Neural cell (in vitro differentiated cells): ENCODE measurements at regions not wholly inside any gene's neighbourhood (a gene's known extent, or its start where the extent isn't known, plus 50 kb on each side); places are given as distances from the start of the nearest gene placed in this dataset.

Source experiments
- H2AFZ ChIP-seq: fragments of 200-600, 300-800 bp; sonication (generic), shearing (Covaris generic); 2 replicates; pipeline ENCODE4 v1.6.0; 2014; ENCODE audit warnings: low read depth, mild to moderate bottlenecking, antibody characterized with exemption, low read length, moderate library complexity
- H3F3A ChIP-seq: fragments of 200-600 bp; shearing (Covaris generic); 2 replicates; pipeline ENCODE4 v1.6.1; 2016; ENCODE audit warnings: mild to moderate bottlenecking, moderate library complexity, mixed read lengths, antibody characterized with exemption, low read length; ENCODE audit not compliant: insufficient read depth, poor library complexity, severe bottlenecking
- H3K27ac ChIP-seq: fragments of 200-600, 300-800 bp; sonication (generic), shearing (Covaris generic); 2 replicates; pipeline ENCODE4 v1.5.1; 2014; ENCODE audit warnings: mild to moderate bottlenecking, low read length, moderate library complexity
- H3K27me3 ChIP-seq: fragments of 300-800, 200-600 bp; sonication (generic), shearing (Covaris generic); 2 replicates; pipeline ENCODE4 v1.6.0; 2014; ENCODE audit warnings: mild to moderate bottlenecking, low read depth, low read length, moderate library complexity; ENCODE audit not compliant: insufficient read depth
- H3K36me3 ChIP-seq: fragments of 300-800, 200-600 bp; sonication (generic), shearing (Covaris generic); 2 replicates; pipeline ENCODE4 v1.5.1; 2014; ENCODE audit warnings: mild to moderate bottlenecking, antibody characterized with exemption, low read length, moderate library complexity; ENCODE audit not compliant: insufficient read depth
- H3K4me2 ChIP-seq: fragments of 300-800, 200-600 bp; sonication (generic), shearing (Covaris generic); 2 replicates; pipeline ENCODE4 v1.6.0; 2014; ENCODE audit warnings: mild to moderate bottlenecking, low read length
- H3K4me3 ChIP-seq: fragments of 300-800, 200-600 bp; sonication (generic), shearing (Covaris generic); 2 replicates; pipeline ENCODE4 v1.5.1; 2014; ENCODE audit warnings: mild to moderate bottlenecking, low read length, moderate library complexity
- H3K79me2 ChIP-seq: fragments of 200-600 bp; shearing (Covaris generic); replicated peaks from 2 replicates; pipeline ENCODE4 v1.6.0; 2014; ENCODE audit warnings: mild to moderate bottlenecking, low read length, moderate library complexity; ENCODE audit not compliant: insufficient read depth
- H3K9ac ChIP-seq: fragments of 300-800, 200-600 bp; sonication (generic), shearing (Covaris generic); 2 replicates; pipeline ENCODE4 v1.6.1; 2016; ENCODE audit warnings: mild to moderate bottlenecking, low read length, mixed read lengths
- H3K9me2 ChIP-seq: fragments of 200-600 bp; shearing (Covaris generic); 2 replicates; pipeline ENCODE4 v1.6.1; 2016; ENCODE audit warnings: mild to moderate bottlenecking, low read length, mixed read lengths; ENCODE audit not compliant: insufficient read depth
- H3K9me3 ChIP-seq: fragments of 200-600, 300-800 bp; sonication (generic), shearing (Covaris generic); 2 replicates; pipeline ENCODE4 v1.6.1; 2016; ENCODE audit warnings: mild to moderate bottlenecking, mixed run types, low read length, moderate library complexity, mixed read lengths
- H4K20me1 ChIP-seq: fragments of 200-600 bp; shearing (Covaris generic); 2 replicates; pipeline ENCODE4 v1.6.1; 2016; ENCODE audit warnings: mild to moderate bottlenecking, mixed run types; ENCODE audit not compliant: insufficient read depth
- EP300 ChIP-seq: fragments of 450-650 bp; conservative IDR thresholded peaks from 2 replicates; pipeline ENCODE4 v1.6.1; 2014; ENCODE audit warnings: antibody characterized with exemption, mild to moderate bottlenecking, moderate library complexity; ENCODE audit not compliant: poor library complexity, severe bottlenecking
- EZH2 ChIP-seq: fragments of 200-600, 300-800 bp; shearing (Covaris generic), sonication (generic); IDR thresholded peaks from 2 replicates; pipeline ENCODE4 v1.6.1; 2014; ENCODE audit warnings: antibody characterized with exemption, low read length, borderline replicate concordance, mild to moderate bottlenecking; ENCODE audit not compliant: insufficient read depth, poor library complexity, severe bottlenecking
- MXI1 ChIP-seq: fragments of 450-650 bp; conservative IDR thresholded peaks from 2 replicates; pipeline ENCODE4 v1.6.1; 2014; ENCODE audit warnings: antibody characterized with exemption, mild to moderate bottlenecking; ENCODE audit not compliant: poor library complexity, severe bottlenecking
- POLR2AphosphoS5 ChIP-seq: IDR thresholded peaks from 2 replicates; pipeline ENCODE4 v1.6.1; 2012
- RAD21 ChIP-seq: fragments of 450-650 bp; conservative IDR thresholded peaks from 2 replicates; pipeline ENCODE4 v1.6.1; 2014; ENCODE audit warnings: antibody characterized with exemption, mild to moderate bottlenecking, moderate library complexity
- SMC3 ChIP-seq: fragments of 450-650 bp; conservative IDR thresholded peaks from 2 replicates; pipeline ENCODE4 v1.6.1; 2014; ENCODE audit warnings: antibody characterized with exemption, mild to moderate bottlenecking, moderate library complexity; ENCODE audit not compliant: poor library complexity
- TAF1 ChIP-seq: IDR thresholded peaks from 2 replicates; pipeline ENCODE4 v1.6.1; 2012; ENCODE audit warnings: low read depth
- TF ChIP-seq, protein P1 (sequence below): fragments of 450-650 bp; IDR thresholded peaks from 2 replicates; pipeline ENCODE4 v1.5.1; 2014; ENCODE audit warnings: antibody characterized with exemption, mild to moderate bottlenecking, moderate library complexity; ENCODE audit not compliant: poor library complexity, severe bottlenecking
- TF ChIP-seq, protein P2 (sequence below): IDR thresholded peaks from 2 replicates; pipeline ENCODE4 v1.6.1; 2012; ENCODE audit warnings: borderline replicate concordance

DNA sequence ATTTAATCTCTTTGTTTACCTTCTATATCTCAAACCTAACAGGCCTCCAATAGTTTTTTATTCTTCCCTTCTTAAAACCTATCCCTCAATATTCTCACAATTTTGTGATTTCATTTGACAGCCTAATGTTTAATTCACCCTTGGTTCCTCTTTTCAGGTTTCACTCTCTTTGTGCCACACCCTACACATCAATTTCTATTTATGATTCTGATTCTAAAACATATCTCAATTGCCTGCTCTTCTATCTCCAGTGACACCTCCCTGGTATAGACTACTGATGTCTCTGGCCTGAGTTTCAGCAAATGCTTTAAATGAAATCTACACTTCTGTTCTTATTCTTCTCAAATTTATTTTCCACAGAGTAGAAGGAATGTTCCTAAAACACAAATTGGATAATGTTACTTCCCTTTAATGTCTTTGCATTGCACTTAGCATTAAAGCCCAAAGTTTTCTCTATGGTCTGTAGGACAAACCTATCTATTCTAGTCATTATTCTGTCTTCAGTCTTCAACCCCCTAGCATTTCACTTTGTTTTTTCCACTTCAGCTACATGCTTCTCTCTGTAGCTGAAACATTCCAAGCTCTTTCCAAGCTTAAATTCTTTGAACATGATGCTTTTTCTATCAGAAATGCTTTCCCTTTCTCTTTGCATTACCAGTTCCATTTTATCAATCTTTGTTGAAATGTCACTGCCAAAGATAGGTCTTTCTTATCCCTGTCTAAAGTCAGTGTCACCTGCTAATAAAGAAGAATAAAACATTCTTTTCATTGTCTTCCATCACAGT is 622.0 kb downstream of the CENPC start:
- Histone ChIP-seq H3F3A (no peaks in the 10 kb centered on the region), H2AFZ (no peak overlapping the region), H3K27me3 (no peaks in the 10 kb centered on the region), H3K27ac (no peak overlapping the region), H3K4me3 (no peak overlapping the region), H3K9me2 (no peaks in the 10 kb centered on the region), H3K36me3 (no peaks in the 10 kb centered on the region), H3K4me2 (no peak overlapping the region), H3K9ac (no peak overlapping the region), H3K79me2 (no peaks in the 10 kb centered on the region), H3K9me3 (no peaks in the 10 kb centered on the region), H4K20me1 (no peaks in the 10 kb centered on the region)
- TF ChIP-seq EP300 (no peak), POLR2AphosphoS5 (no peak), MXI1 (no peak), TAF1 (no peak), SMC3 (no peak), EZH2 (no peak), RAD21 (no peak)
- TF ChIP-seq, protein P1, sequence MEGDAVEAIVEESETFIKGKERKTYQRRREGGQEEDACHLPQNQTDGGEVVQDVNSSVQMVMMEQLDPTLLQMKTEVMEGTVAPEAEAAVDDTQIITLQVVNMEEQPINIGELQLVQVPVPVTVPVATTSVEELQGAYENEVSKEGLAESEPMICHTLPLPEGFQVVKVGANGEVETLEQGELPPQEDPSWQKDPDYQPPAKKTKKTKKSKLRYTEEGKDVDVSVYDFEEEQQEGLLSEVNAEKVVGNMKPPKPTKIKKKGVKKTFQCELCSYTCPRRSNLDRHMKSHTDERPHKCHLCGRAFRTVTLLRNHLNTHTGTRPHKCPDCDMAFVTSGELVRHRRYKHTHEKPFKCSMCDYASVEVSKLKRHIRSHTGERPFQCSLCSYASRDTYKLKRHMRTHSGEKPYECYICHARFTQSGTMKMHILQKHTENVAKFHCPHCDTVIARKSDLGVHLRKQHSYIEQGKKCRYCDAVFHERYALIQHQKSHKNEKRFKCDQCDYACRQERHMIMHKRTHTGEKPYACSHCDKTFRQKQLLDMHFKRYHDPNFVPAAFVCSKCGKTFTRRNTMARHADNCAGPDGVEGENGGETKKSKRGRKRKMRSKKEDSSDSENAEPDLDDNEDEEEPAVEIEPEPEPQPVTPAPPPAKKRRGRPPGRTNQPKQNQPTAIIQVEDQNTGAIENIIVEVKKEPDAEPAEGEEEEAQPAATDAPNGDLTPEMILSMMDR = no peak
- TF ChIP-seq, protein P2, sequence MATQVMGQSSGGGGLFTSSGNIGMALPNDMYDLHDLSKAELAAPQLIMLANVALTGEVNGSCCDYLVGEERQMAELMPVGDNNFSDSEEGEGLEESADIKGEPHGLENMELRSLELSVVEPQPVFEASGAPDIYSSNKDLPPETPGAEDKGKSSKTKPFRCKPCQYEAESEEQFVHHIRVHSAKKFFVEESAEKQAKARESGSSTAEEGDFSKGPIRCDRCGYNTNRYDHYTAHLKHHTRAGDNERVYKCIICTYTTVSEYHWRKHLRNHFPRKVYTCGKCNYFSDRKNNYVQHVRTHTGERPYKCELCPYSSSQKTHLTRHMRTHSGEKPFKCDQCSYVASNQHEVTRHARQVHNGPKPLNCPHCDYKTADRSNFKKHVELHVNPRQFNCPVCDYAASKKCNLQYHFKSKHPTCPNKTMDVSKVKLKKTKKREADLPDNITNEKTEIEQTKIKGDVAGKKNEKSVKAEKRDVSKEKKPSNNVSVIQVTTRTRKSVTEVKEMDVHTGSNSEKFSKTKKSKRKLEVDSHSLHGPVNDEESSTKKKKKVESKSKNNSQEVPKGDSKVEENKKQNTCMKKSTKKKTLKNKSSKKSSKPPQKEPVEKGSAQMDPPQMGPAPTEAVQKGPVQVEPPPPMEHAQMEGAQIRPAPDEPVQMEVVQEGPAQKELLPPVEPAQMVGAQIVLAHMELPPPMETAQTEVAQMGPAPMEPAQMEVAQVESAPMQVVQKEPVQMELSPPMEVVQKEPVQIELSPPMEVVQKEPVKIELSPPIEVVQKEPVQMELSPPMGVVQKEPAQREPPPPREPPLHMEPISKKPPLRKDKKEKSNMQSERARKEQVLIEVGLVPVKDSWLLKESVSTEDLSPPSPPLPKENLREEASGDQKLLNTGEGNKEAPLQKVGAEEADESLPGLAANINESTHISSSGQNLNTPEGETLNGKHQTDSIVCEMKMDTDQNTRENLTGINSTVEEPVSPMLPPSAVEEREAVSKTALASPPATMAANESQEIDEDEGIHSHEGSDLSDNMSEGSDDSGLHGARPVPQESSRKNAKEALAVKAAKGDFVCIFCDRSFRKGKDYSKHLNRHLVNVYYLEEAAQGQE = no peak

DNA sequence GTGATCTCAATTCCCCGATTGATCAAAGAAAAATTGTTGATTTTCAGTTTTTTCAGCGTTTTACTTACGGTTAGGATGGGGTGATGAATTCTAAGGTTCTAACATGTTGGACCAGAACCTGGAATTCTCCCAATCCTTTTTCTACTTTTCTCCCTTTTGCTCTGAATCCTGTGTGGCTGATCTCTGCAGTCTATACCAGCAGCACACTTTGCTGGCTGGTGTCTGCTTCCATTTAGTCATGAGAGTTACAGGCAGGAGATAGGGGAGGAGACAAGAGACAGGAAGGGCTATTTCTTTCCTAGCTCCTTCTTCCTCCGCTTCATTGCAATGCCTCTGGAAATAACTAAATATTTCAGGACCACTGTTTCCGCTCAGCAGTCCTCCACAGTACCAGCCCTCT is 623.9 kb downstream of the CENPC start:
- H3K27ac ChIP-seq = no peak overlapping the region
- no peak overlapping the region for H3K4me2 ChIP-seq
- no peaks in the 10 kb centered on the region for H3K36me3 ChIP-seq
- H3K9me2 ChIP-seq = no peaks in the 10 kb centered on the region
- TF ChIP-seq EP300 (no peak), POLR2AphosphoS5 (no peak), SMC3 (no peak), MXI1 (no peak), EZH2 (no peak), TAF1 (no peak), RAD21 (no peak)
- TF ChIP-seq, protein P1 = no peak
- TF ChIP-seq, protein P2 = no peak
- no peak overlapping the region for H3K9ac ChIP-seq
- no peak overlapping the region for H3K4me3 ChIP-seq
- H4K20me1 ChIP-seq = no peaks in the 10 kb centered on the region
- H3F3A ChIP-seq = no peaks in the 10 kb centered on the region
- H2AFZ ChIP-seq = no peak overlapping the region
- H3K9me3 ChIP-seq = no peaks in the 10 kb centered on the region
- H3K79me2 ChIP-seq = no peaks in the 10 kb centered on the region
- no peaks in the 10 kb centered on the region for H3K27me3 ChIP-seq
